ENCODE measurements at regions not wholly inside any gene's neighbourhood (a gene's known extent, or its start where the extent isn't known, plus 50 kb on each side); places are given as distances from the start of the nearest gene placed in this dataset.
A peak's percentile ranks its signal among the peaks of the same experiment; 100 is the strongest.

- Histone ChIP-seq H3K4me3 (ENCODE audit: low read depth, low read length) (no peak overlapping the region), H2AFZ (ENCODE audit: low read length, unreplicated experiment) (peak overlapping the region; percentile 17), H3K27me3 (ENCODE audit: insufficient read depth, low read length) (no peaks in the 10 kb centered on the region), H3K27ac (ENCODE audit: low read depth, low read length) (peak overlapping the region; percentile 28; the same call in 1 of the 2 replicates), H3K4me1 (ENCODE audit: control insufficient read depth, insufficient read depth, low read length, unreplicated experiment) (peaks cover 14% of the 10 kb centered on the region), H3K36me3 (ENCODE audit: insufficient read depth, low read length) (no peaks in the 10 kb centered on the region), H3K79me2 (ENCODE audit: control insufficient read depth, insufficient read depth, low read length, unreplicated experiment) (no peaks in the 10 kb centered on the region)
Observed at GRCh38 chr1:88001460-88001859, 672.8 kb downstream of the LMO4 start.

- Histone ChIP-seq H3K4me1 (ENCODE audit: control insufficient read depth, insufficient read depth, low read length, unreplicated experiment) (peaks cover 14% of the 10 kb centered on the region), H3K27me3 (ENCODE audit: insufficient read depth, low read length) (no peaks in the 10 kb centered on the region), H3K79me2 (ENCODE audit: control insufficient read depth, insufficient read depth, low read length, unreplicated experiment) (no peaks in the 10 kb centered on the region), H2AFZ (ENCODE audit: low read length, unreplicated experiment) (no peak overlapping the region), H3K4me3 (ENCODE audit: low read depth, low read length) (no peak overlapping the region), H3K36me3 (ENCODE audit: insufficient read depth, low read length) (no peaks in the 10 kb centered on the region), H3K27ac (ENCODE audit: low read depth, low read length) (no peak overlapping the region)
Observed at GRCh38 chr1:88003255-88003654, 674.6 kb downstream of the LMO4 start.

GRCh38 chr1:88009916-88010315 lies 674.2 kb upstream of the PKN2 start:
- peaks cover 5% of the 10 kb centered on the region for H3K4me1 ChIP-seq (ENCODE audit: control insufficient read depth, insufficient read depth, low read length, unreplicated experiment)
- no peak overlapping the region for H3K4me3 ChIP-seq (ENCODE audit: low read depth, low read length)
- H3K36me3 ChIP-seq (ENCODE audit: insufficient read depth, low read length): no peaks in the 10 kb centered on the region
- no peak overlapping the region for H3K27ac ChIP-seq (ENCODE audit: low read depth, low read length)
- no peak overlapping the region for H2AFZ ChIP-seq (ENCODE audit: low read length, unreplicated experiment)
- no peaks in the 10 kb centered on the region for H3K27me3 ChIP-seq (ENCODE audit: insufficient read depth, low read length)
- no peaks in the 10 kb centered on the region for H3K79me2 ChIP-seq (ENCODE audit: control insufficient read depth, insufficient read depth, low read length, unreplicated experiment)

- no peak overlapping the region for H3K27ac ChIP-seq (ENCODE audit: low read depth, low read length)
- H3K79me2 ChIP-seq (ENCODE audit: control insufficient read depth, insufficient read depth, low read length, unreplicated experiment): no peaks in the 10 kb centered on the region
- no peaks in the 10 kb centered on the region for H3K27me3 ChIP-seq (ENCODE audit: insufficient read depth, low read length)
- no peak overlapping the region for H2AFZ ChIP-seq (ENCODE audit: low read length, unreplicated experiment)
- no peak overlapping the region for H3K4me3 ChIP-seq (ENCODE audit: low read depth, low read length)
- peaks cover 5% of the 10 kb centered on the region for H3K4me1 ChIP-seq (ENCODE audit: control insufficient read depth, insufficient read depth, low read length, unreplicated experiment)
- no peaks in the 10 kb centered on the region for H3K36me3 ChIP-seq (ENCODE audit: insufficient read depth, low read length)
Observed at GRCh38 chr1:88013485-88013884, 670.6 kb upstream of the PKN2 start.

- H3K27me3 ChIP-seq (ENCODE audit: insufficient read depth, low read length): no peaks in the 10 kb centered on the region
- H3K79me2 ChIP-seq (ENCODE audit: control insufficient read depth, insufficient read depth, low read length, unreplicated experiment): no peaks in the 10 kb centered on the region
- no peak overlapping the region for H3K27ac ChIP-seq (ENCODE audit: low read depth, low read length)
- no peaks in the 10 kb centered on the region for H3K36me3 ChIP-seq (ENCODE audit: insufficient read depth, low read length)
- H2AFZ ChIP-seq (ENCODE audit: low read length, unreplicated experiment): no peak overlapping the region
- peaks cover 5% of the 10 kb centered on the region for H3K4me1 ChIP-seq (ENCODE audit: control insufficient read depth, insufficient read depth, low read length, unreplicated experiment)
- no peak overlapping the region for H3K4me3 ChIP-seq (ENCODE audit: low read depth, low read length)
Observed at GRCh38 chr1:88014131-88014530, 669.9 kb upstream of the PKN2 start.

- Histone ChIP-seq H3K36me3 (ENCODE audit: insufficient read depth, low read length) (no peaks in the 10 kb centered on the region), H3K79me2 (ENCODE audit: control insufficient read depth, insufficient read depth, low read length, unreplicated experiment) (no peaks in the 10 kb centered on the region), H2AFZ (ENCODE audit: low read length, unreplicated experiment) (no peak overlapping the region), H3K4me1 (ENCODE audit: control insufficient read depth, insufficient read depth, low read length, unreplicated experiment) (peaks cover 5% of the 10 kb centered on the region), H3K27me3 (ENCODE audit: insufficient read depth, low read length) (no peaks in the 10 kb centered on the region), H3K27ac (ENCODE audit: low read depth, low read length) (no peak overlapping the region), H3K4me3 (ENCODE audit: low read depth, low read length) (no peak overlapping the region)
Observed at GRCh38 chr1:88016947-88017346, 667.1 kb upstream of the PKN2 start.

- H3K36me3 ChIP-seq (ENCODE audit: insufficient read depth, low read length): no peaks in the 10 kb centered on the region
- no peak overlapping the region for H3K27ac ChIP-seq (ENCODE audit: low read depth, low read length)
- H3K4me3 ChIP-seq (ENCODE audit: low read depth, low read length): no peak overlapping the region
- no peaks in the 10 kb centered on the region for H3K27me3 ChIP-seq (ENCODE audit: insufficient read depth, low read length)
- no peak overlapping the region for H2AFZ ChIP-seq (ENCODE audit: low read length, unreplicated experiment)
- no peaks in the 10 kb centered on the region for H3K4me1 ChIP-seq (ENCODE audit: control insufficient read depth, insufficient read depth, low read length, unreplicated experiment)
- no peaks in the 10 kb centered on the region for H3K79me2 ChIP-seq (ENCODE audit: control insufficient read depth, insufficient read depth, low read length, unreplicated experiment)
Observed at GRCh38 chr1:88021529-88021928, 662.5 kb upstream of the PKN2 start.

GRCh38 chr1:88022516-88022915 lies 661.6 kb upstream of the PKN2 start:
- Histone ChIP-seq H3K36me3 (ENCODE audit: insufficient read depth, low read length) (no peaks in the 10 kb centered on the region), H3K27me3 (ENCODE audit: insufficient read depth, low read length) (no peaks in the 10 kb centered on the region), H3K27ac (ENCODE audit: low read depth, low read length) (no peak overlapping the region), H3K79me2 (ENCODE audit: control insufficient read depth, insufficient read depth, low read length, unreplicated experiment) (no peaks in the 10 kb centered on the region), H3K4me1 (ENCODE audit: control insufficient read depth, insufficient read depth, low read length, unreplicated experiment) (no peaks in the 10 kb centered on the region), H3K4me3 (ENCODE audit: low read depth, low read length) (no peak overlapping the region), H2AFZ (ENCODE audit: low read length, unreplicated experiment) (no peak overlapping the region)

GRCh38 chr1:88029142-88029541 lies 654.9 kb upstream of the PKN2 start:
- H3K4me3 ChIP-seq (ENCODE audit: low read depth, low read length): no peak overlapping the region
- no peaks in the 10 kb centered on the region for H3K79me2 ChIP-seq (ENCODE audit: control insufficient read depth, insufficient read depth, low read length, unreplicated experiment)
- H3K27me3 ChIP-seq (ENCODE audit: insufficient read depth, low read length): peaks cover 5% of the 10 kb centered on the region; the same call in 1 of the 2 replicates

GRCh38 chr1:88029899-88030298 lies 654.2 kb upstream of the PKN2 start:
- Histone ChIP-seq H3K4me3 (ENCODE audit: low read depth, low read length) (no peak overlapping the region), H3K36me3 (ENCODE audit: insufficient read depth, low read length) (no peaks in the 10 kb centered on the region), H3K4me1 (ENCODE audit: control insufficient read depth, insufficient read depth, low read length, unreplicated experiment) (no peaks in the 10 kb centered on the region), H3K79me2 (ENCODE audit: control insufficient read depth, insufficient read depth, low read length, unreplicated experiment) (no peaks in the 10 kb centered on the region), H2AFZ (ENCODE audit: low read length, unreplicated experiment) (no peak overlapping the region), H3K27ac (ENCODE audit: low read depth, low read length) (no peak overlapping the region), H3K27me3 (ENCODE audit: insufficient read depth, low read length) (peaks cover 5% of the 10 kb centered on the region; the same call in 1 of the 2 replicates)

More at GRCh38 chr1:88029142-88029541, 654.9 kb upstream of the PKN2 start:
- Histone ChIP-seq H3K27ac (ENCODE audit: low read depth, low read length) (no peak overlapping the region), H3K36me3 (ENCODE audit: insufficient read depth, low read length) (no peaks in the 10 kb centered on the region), H2AFZ (ENCODE audit: low read length, unreplicated experiment) (no peak overlapping the region), H3K4me1 (ENCODE audit: control insufficient read depth, insufficient read depth, low read length, unreplicated experiment) (no peaks in the 10 kb centered on the region)

- H3K27me3 ChIP-seq (ENCODE audit: insufficient read depth, low read length): no peaks in the 10 kb centered on the region
- H3K79me2 ChIP-seq (ENCODE audit: control insufficient read depth, insufficient read depth, low read length, unreplicated experiment): no peaks in the 10 kb centered on the region
- no peak overlapping the region for H3K4me3 ChIP-seq (ENCODE audit: low read depth, low read length)
- H2AFZ ChIP-seq (ENCODE audit: low read length, unreplicated experiment): no peak overlapping the region
- no peaks in the 10 kb centered on the region for H3K36me3 ChIP-seq (ENCODE audit: insufficient read depth, low read length)
- H3K4me1 ChIP-seq (ENCODE audit: control insufficient read depth, insufficient read depth, low read length, unreplicated experiment): no peaks in the 10 kb centered on the region
- H3K27ac ChIP-seq (ENCODE audit: low read depth, low read length): no peak overlapping the region
Observed at GRCh38 chr1:88035578-88035977, 648.5 kb upstream of the PKN2 start.
